H1 (cell line): ENCODE measurements at regions not wholly inside any gene's neighbourhood (a gene's known extent, or its start where the extent isn't known, plus 50 kb on each side); places are given as distances from the start of the nearest gene placed in this dataset.

Experiments used
- CTCF ChIA-PET: fragments of 300-600 bp; sonication (Branson Sonifier 250); formaldehyde crosslinking; loops from one replicate; lab custom pipeline; 2021; ENCODE audit not compliant: partially characterized antibody; lab: Charles Lee
- POLR2A ChIA-PET: fragments of 300-600 bp; sonication (Branson Sonifier 250); formaldehyde crosslinking; loops from one replicate; lab custom pipeline; 2021; ENCODE audit warnings: inconsistent platforms; ENCODE audit not compliant: partially characterized antibody; lab: Charles Lee
- DNase-seq, 2 experiments: peaks; one replicate each; pipeline versions ENCODE4 v3.0.0 to v3.0.0-alpha.2; 2010 to 2022; ENCODE audit warnings: low spot score in 2 of 2, low read depth in 1 of 2, mixed read lengths in 1 of 2
- FAIRE-seq: peaks from 2 replicates; lab custom pipeline; 2011; peaks lifted over from hg19 to GRCh38; lab: Jason Lieb, UNC
- H2AFZ ChIP-seq: 2 replicates; pipeline ENCODE4 v1.8.1; 2012; ENCODE audit warnings: low read length, inconsistent platforms
- H2AK5ac ChIP-seq: 2 replicates; pipeline ENCODE4 v1.6.1; 2013; ENCODE audit warnings: low read depth, low read length
- H2BK120ac ChIP-seq: replicated peaks from 2 replicates; pipeline ENCODE3; 2013; ENCODE audit warnings: low read depth, low read length, inconsistent platforms
- H2BK12ac ChIP-seq: 2 replicates; pipeline ENCODE4 v1.6.1; 2013; ENCODE audit warnings: low read depth, low read length
- H2BK15ac ChIP-seq: 2 replicates; pipeline ENCODE4 v1.6.1; 2013; ENCODE audit warnings: low read length
- H2BK20ac ChIP-seq: 2 replicates; pipeline ENCODE4 v1.6.1; 2013; ENCODE audit warnings: low read length
- H2BK5ac ChIP-seq: 2 replicates; pipeline ENCODE4 v1.6.1; 2013; ENCODE audit warnings: low read depth, low read length
- H3K14ac ChIP-seq: 2 replicates; pipeline ENCODE4 v1.6.1; 2013; ENCODE audit warnings: inconsistent platforms; ENCODE audit not compliant: insufficient read length
- H3K18ac ChIP-seq: 2 replicates; pipeline ENCODE4 v1.6.1; 2013; ENCODE audit warnings: low read length; ENCODE audit errors: extremely low read depth
- H3K23ac ChIP-seq: 2 replicates; pipeline ENCODE4 v1.6.1; 2013; ENCODE audit warnings: inconsistent platforms; ENCODE audit not compliant: insufficient read length
- H3K23me2 ChIP-seq: 2 replicates; pipeline ENCODE4 v1.6.1; 2013; ENCODE audit warnings: low read depth, low read length
- H3K27ac ChIP-seq: 2 replicates; pipeline ENCODE4 v1.6.1; 2011; ENCODE audit warnings: low read depth, low read length, inconsistent platforms
- H3K27me3 ChIP-seq, 4 experiments: replicated peaks in 1 of 4; 1 replicate in 1 of 4; 2 replicates in 3 of 4; pipeline versions ENCODE4 v1.6.1 to v1.8.1; 2011 to 2013; ENCODE audit warnings: low read length in 3 of 4, mild to moderate bottlenecking in 3 of 4, inconsistent platforms in 2 of 4, mixed read lengths in 2 of 4, moderate library complexity in 1 of 4; ENCODE audit not compliant: control insufficient read depth in 3 of 4, insufficient read depth in 3 of 4; ENCODE audit errors: extremely low read depth in 1 of 4
- H3K36me3 ChIP-seq, 4 experiments: 2 replicates each; pipeline versions ENCODE4 v1.6.1 to v1.8.1; 2011 to 2013; ENCODE audit warnings: mild to moderate bottlenecking in 4 of 4, low read length in 3 of 4, moderate library complexity in 2 of 4, control low read depth in 1 of 4, inconsistent platforms in 1 of 4; ENCODE audit not compliant: insufficient read depth in 4 of 4, control insufficient read depth in 2 of 4
- H3K4ac ChIP-seq: replicated peaks from 2 replicates; pipeline ENCODE3; 2013; ENCODE audit warnings: low read length, low read depth, mixed read lengths, inconsistent platforms; ENCODE audit not compliant: insufficient read length
- H3K4me1 ChIP-seq, 4 experiments: replicated peaks in 1 of 4; 1 replicate in 1 of 4; 2 replicates in 3 of 4; pipeline versions ENCODE4 v1.6.1 to v1.8.1; 2011 to 2013; ENCODE audit warnings: low read length in 3 of 4, inconsistent platforms in 2 of 4, mixed read lengths in 1 of 4; ENCODE audit not compliant: insufficient read depth in 4 of 4, control insufficient read depth in 3 of 4
- H3K4me2 ChIP-seq, 2 experiments: 2 replicates each; pipeline versions ENCODE4 v1.6.1 to v1.8.1; 2011 to 2013; ENCODE audit warnings: low read depth in 2 of 2, low read length in 2 of 2, control low read depth in 1 of 2, inconsistent platforms in 1 of 2, mild to moderate bottlenecking in 1 of 2; ENCODE audit not compliant: insufficient read depth in 1 of 2
- H3K4me3 ChIP-seq, 4 experiments: fragments of 200-600, 300-600 bp in 1 of 4; sonication (generic), shearing (Covaris generic), sonication (Bioruptor Twin) in 1 of 4; 2 replicates each; pipeline versions ENCODE4 v1.5.1 to v1.8.1; 2011 to 2016; ENCODE audit warnings: low read length in 4 of 4, low read depth in 3 of 4, control low read depth in 2 of 4, inconsistent platforms in 2 of 4, mild to moderate bottlenecking in 2 of 4, mixed read lengths in 1 of 4, moderate library complexity in 1 of 4; ENCODE audit not compliant: insufficient read depth in 2 of 4; ENCODE audit errors: extremely low read depth in 1 of 4
- H3K56ac ChIP-seq: replicated peaks from 2 replicates; pipeline ENCODE3; 2013; ENCODE audit warnings: low read depth, mild to moderate bottlenecking, mixed read lengths, low read length, inconsistent platforms; ENCODE audit not compliant: insufficient read length
- H3K79me1 ChIP-seq: 2 replicates; pipeline ENCODE4 v1.6.1; 2013; ENCODE audit warnings: low read depth, low read length, control low read depth
- H3K79me2 ChIP-seq, 2 experiments: 2 replicates each; pipeline versions ENCODE4 v1.6.1 to v1.8.1; 2012 to 2013; ENCODE audit warnings: low read length in 2 of 2, mild to moderate bottlenecking in 2 of 2, inconsistent platforms in 1 of 2; ENCODE audit not compliant: insufficient read depth in 2 of 2, control insufficient read depth in 1 of 2
- H3K9ac ChIP-seq, 4 experiments: replicated peaks in 1 of 4; 1 replicate in 1 of 4; 2 replicates in 3 of 4; pipeline versions ENCODE4 v1.6.1 to v1.8.1; 2011 to 2013; ENCODE audit warnings: low read depth in 3 of 4, low read length in 3 of 4, control low read depth in 2 of 4, mild to moderate bottlenecking in 2 of 4, moderate library complexity in 2 of 4, inconsistent platforms in 1 of 4; ENCODE audit errors: extremely low read depth in 1 of 4
- H3K9me3 ChIP-seq, 2 experiments: 2 replicates each; pipeline versions ENCODE4 v1.6.1 to v1.8.1; 2012 to 2013; ENCODE audit warnings: mild to moderate bottlenecking in 2 of 2, moderate library complexity in 2 of 2, control low read depth in 1 of 2, inconsistent platforms in 1 of 2, low read depth in 1 of 2, low read length in 1 of 2, mixed read lengths in 1 of 2; ENCODE audit not compliant: insufficient read depth in 2 of 2
- H4K20me1 ChIP-seq, 2 experiments: replicated peaks in 1 of 2; 2 replicates each; pipeline versions ENCODE3 to v1.8.1; 2011 to 2013; ENCODE audit warnings: inconsistent platforms in 2 of 2, low read length in 2 of 2, mild to moderate bottlenecking in 1 of 2; ENCODE audit not compliant: insufficient read depth in 2 of 2, control insufficient read depth in 1 of 2
- H4K5ac ChIP-seq: 2 replicates; pipeline ENCODE4 v1.6.1; 2013; ENCODE audit warnings: low read length, low read depth, mixed read lengths, inconsistent platforms; ENCODE audit not compliant: insufficient read length
- H4K8ac ChIP-seq: 2 replicates; pipeline ENCODE4 v1.8.0; 2013; ENCODE audit warnings: mild to moderate bottlenecking, moderate library complexity, low read length, inconsistent platforms; ENCODE audit not compliant: insufficient read depth; ENCODE audit errors: extremely low read depth
- H4K91ac ChIP-seq: replicated peaks from 2 replicates; pipeline ENCODE3; 2013; ENCODE audit warnings: low read length, mixed read lengths, inconsistent platforms; ENCODE audit not compliant: insufficient read length
- KDM5A ChIP-seq: fragments of 200-600 bp; IDR thresholded peaks from 2 replicates; pipeline ENCODE4 v1.7.1; 2012; ENCODE audit warnings: mild to moderate bottlenecking, low read length, inconsistent platforms, mixed read lengths
- RNF2 ChIP-seq: fragments of 200-900, 300-1000 bp; sonication (generic); IDR thresholded peaks from 2 replicates; pipeline ENCODE4 v1.7.1; 2016; ENCODE audit warnings: borderline replicate concordance, low read depth, mild to moderate bottlenecking, antibody characterized with exemption, low read length; ENCODE audit not compliant: poor library complexity, severe bottlenecking; ENCODE audit errors: missing control alignments
- SUZ12 ChIP-seq: fragments of 200-600 bp; sonication (generic); IDR thresholded peaks from 2 replicates; pipeline ENCODE4 v1.6.1; 2012; ENCODE audit warnings: mild to moderate bottlenecking, inconsistent platforms, low read length, moderate library complexity, mixed read lengths
- WGBS, 2 experiments: shearing (Covaris generic) in 1 of 2; methylation state at CpG; one replicate each; pipeline versions ENCODE4 v1.1.6 to v1.1.7; 2013 to 2015; ENCODE audit warnings: low lambda C conversion rate in 2 of 2, mixed read lengths in 2 of 2, inconsistent platforms in 1 of 2, low coverage in 1 of 2, missing lambda C conversion rate in 1 of 2; ENCODE audit not compliant: insufficient replicate concordance in 2 of 2, insufficient coverage in 1 of 2, insufficient read length in 1 of 2; ENCODE audit errors: extremely low coverage in 1 of 2, missing lambda C conversion rate in 1 of 2; 5-methylcytosine and 5-hydroxymethylcytosine counted together

DNA sequence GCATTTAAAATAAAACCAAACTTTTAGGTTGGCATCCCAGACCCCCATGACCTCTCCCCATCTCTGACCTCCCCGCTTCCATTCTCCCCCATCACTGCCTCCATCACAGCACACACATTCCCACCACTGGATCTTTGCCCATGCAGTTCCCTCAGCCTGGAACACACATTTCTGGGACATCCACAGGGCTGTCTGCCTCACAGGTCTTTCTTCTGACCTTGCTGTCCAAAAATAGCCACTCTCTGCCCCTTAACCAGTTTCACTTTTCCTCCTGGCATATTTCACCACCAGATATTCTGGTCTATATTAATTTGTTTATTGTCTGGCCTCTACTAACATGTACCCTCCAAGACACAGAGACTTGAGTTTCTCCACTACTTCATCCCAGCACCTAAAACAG lies 75.2 kb upstream of the PRDM11 start:
- TF ChIP-seq RNF2 (no peak), SUZ12 (no peak), KDM5A (no peak)
- H3K14ac ChIP-seq: no peak overlapping the region
- H3K4me3 ChIP-seq: no peak overlapping the region
- DNase-seq: no peak
- H3K79me1 ChIP-seq: no peaks in the 10 kb centered on the region
- no peak overlapping the region for H2BK20ac ChIP-seq
- H3K4me2 ChIP-seq: no peak overlapping the region
- H4K8ac ChIP-seq: no peak overlapping the region
- no peak overlapping the region for H2BK12ac ChIP-seq
- no peak overlapping the region for H3K18ac ChIP-seq
- ChIA-PET POLR2A (no interaction called here), CTCF (interaction anchor here (0.7 to 5.3 kb wide), 4 partner anchors 10 to 32 kb away, joined by 3 to 25 read pairs (median 4); no protein-coding TSS in a partner anchor)
- no peaks in the 10 kb centered on the region for H4K20me1 ChIP-seq
- peaks cover 0 to 7% (median 1%) of the 10 kb centered on the region in 4 experiments; a peak in 4 of 7 replicates for H3K4me1 ChIP-seq
- H2AK5ac ChIP-seq: no peak overlapping the region
- H2BK120ac ChIP-seq: no peak overlapping the region
- no peak overlapping the region for H2BK5ac ChIP-seq
- no peak overlapping the region for H3K23ac ChIP-seq
- peaks cover 0 to 2% (median 0%) of the 10 kb centered on the region in 4 experiments; a peak in 2 of 7 replicates for H3K27me3 ChIP-seq
- WGBS, 2 experiments: 79% methylated on average over 1 of the region's 1 CpG; no CpG with 5 or more reads in 1 of the 2 experiments
- H3K4ac ChIP-seq: no peak overlapping the region
- H3K23me2 ChIP-seq: no peaks in the 10 kb centered on the region; the same call in 1 of the 2 replicates
- no peak overlapping the region for H2BK15ac ChIP-seq
- H2AFZ ChIP-seq: no peak overlapping the region
- 0 out of 4 replicates have a peak, but pooled peaks cover 0 to 3% of the 10 kb centered on the region in 2 experiments for H3K9me3 ChIP-seq
- H3K9ac ChIP-seq: no peak overlapping the region
- H4K5ac ChIP-seq: no peak overlapping the region
- no peak overlapping the region for H3K56ac ChIP-seq
- H3K36me3 ChIP-seq: no peaks in the 10 kb centered on the region
- no peak for FAIRE-seq
- H3K27ac ChIP-seq: no peak overlapping the region
- no peak overlapping the region for H4K91ac ChIP-seq
- H3K79me2 ChIP-seq: no peaks in the 10 kb centered on the region
